ENCODE measurements at regions not wholly inside any gene's neighbourhood (a gene's known extent, or its start where the extent isn't known, plus 50 kb on each side); places are given as distances from the start of the nearest gene placed in this dataset.
A peak's percentile ranks its signal among the peaks of the same experiment; 100 is the strongest.

GRCh38 chr2:102078773-102079172 is 63.8 kb upstream of the IL1R1 start:
- no peak for ATAC-seq

GRCh38 chr2:102080451-102081242 is 61.9 kb upstream of the IL1R1 start:
- no peak for DNase-seq

More at GRCh38 chr2:102078773-102079172, 63.8 kb upstream of the IL1R1 start:
- no peak for DNase-seq

GRCh38 chr2:102081243-102081522 is 61.4 kb upstream of the IL1R1 start:
- no peak for ATAC-seq
- no peak for DNase-seq

More at GRCh38 chr2:102080451-102081242, 61.9 kb upstream of the IL1R1 start:
- peak; percentile 16 for ATAC-seq

GRCh38 chr2:102081606-102082005 is 60.9 kb upstream of the IL1R1 start:
- no peak for DNase-seq
- no peak for ATAC-seq

GRCh38 chr2:102082571-102083392 is 59.8 kb upstream of the IL1R1 start:
- DNase-seq = peak; percentile 52
- peak; percentile 91 for ATAC-seq

- DNase-seq (no peak), ATAC-seq (no peak)
These were observed 59.2 kb upstream of the IL1R1 start for GRCh38 chr2:102083393-102083703.

GRCh38 chr2:102084651-102085050 is 57.9 kb upstream of the IL1R1 start:
- ATAC-seq (no peak), DNase-seq (no peak)

GRCh38 chr2:102085238-102085637 is 57.3 kb upstream of the IL1R1 start:
- no peak for DNase-seq
- no peak for ATAC-seq

GRCh38 chr2:102086150-102086872 is 56.2 kb upstream of the IL1R1 start:
- no peak for ATAC-seq
- no peak for DNase-seq

- ATAC-seq (no peak), DNase-seq (no peak)
These were observed 51.4 kb upstream of the IL1R1 start for GRCh38 chr2:102091121-102091520.

- ATAC-seq (no peak), DNase-seq (no peak)
These were observed 50.6 kb upstream of the IL1R1 start for GRCh38 chr2:102091908-102092307.

- DNase-seq (no peak), ATAC-seq (no peak)
These were observed 50.0 kb upstream of the IL1R1 start for GRCh38 chr2:102092535-102092934.
